Mesenteric fat pad (tissue), 1 donor: ENCODE measurements at regions not wholly inside any gene's neighbourhood (a gene's known extent, or its start where the extent isn't known, plus 50 kb on each side); places are given as distances from the start of the nearest gene placed in this dataset.
"Not testable (repeated sequence)": the region's sequence is repeated elsewhere in the genome, so short reads cannot be mapped to it uniquely, and the experiment has no call there.

Experiments used
- DNase-seq: peaks from one replicate; pipeline ENCODE4 v3.0.0-alpha.2; 2020; ENCODE audit warnings: low spot score
- donor health status: DM: yes; HTN: yes; CAD: no.

DNA sequence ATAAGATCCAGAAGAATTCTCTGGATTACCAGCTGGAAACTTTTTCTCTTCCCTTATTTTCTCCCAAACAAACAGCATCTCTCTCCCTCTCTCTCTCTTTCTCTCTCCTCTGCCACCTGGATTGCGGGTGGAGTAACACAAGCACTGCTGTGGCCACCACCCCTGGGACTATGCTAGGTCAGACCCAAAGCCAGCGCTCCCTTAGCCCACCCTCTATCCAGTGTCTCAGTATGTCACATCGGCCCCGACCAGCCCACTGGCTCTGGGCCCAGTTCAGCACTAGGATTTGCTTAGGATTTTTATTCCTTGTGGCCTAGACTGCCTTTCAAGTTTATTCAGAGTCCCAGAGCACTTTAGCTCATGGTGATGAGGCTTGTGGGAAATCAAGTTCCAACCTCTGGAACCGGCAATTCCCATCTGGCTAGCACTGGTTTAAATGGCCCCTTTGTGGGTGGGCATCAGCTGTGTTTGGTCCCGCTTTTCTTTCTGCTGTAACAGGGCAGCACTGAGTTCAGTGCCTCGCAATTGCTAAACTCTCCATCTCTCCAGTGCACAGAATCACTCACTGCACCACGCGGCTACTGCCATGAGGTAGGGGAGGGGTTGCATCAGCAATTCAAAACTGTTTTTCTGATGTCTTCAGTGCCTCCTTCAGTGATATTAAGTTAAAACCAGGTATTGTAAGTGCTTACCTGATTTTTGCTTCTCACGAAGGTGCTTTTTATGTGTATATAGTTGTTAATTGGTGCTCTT lies 1623.1 kb downstream of the SLITRK5 start:
- no peak for DNase-seq

DNA sequence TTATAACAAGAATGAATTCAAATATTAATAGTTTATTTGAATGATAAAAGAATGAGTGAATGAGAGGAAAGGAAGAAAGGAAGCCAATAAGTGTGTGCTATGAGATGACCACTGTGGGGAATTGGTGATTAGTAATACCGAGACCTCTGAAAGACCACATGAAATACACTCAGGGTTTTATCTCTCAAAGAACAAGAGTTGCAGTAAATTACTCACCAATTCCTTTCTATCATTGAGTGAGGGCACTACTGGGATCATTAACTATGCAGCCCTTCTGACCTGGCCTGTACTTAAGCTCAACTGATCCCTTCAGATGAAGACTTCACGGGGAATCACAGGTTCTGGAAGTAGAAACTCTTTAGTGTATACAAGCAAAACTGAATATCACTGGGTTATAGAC lies 1636.1 kb downstream of the SLITRK5 start:
- DNase-seq, result no peak

- no peak for DNase-seq
Measured at GRCh38 chr13:89310943-89311672, 1639.9 kb downstream of the SLITRK5 start.

DNA sequence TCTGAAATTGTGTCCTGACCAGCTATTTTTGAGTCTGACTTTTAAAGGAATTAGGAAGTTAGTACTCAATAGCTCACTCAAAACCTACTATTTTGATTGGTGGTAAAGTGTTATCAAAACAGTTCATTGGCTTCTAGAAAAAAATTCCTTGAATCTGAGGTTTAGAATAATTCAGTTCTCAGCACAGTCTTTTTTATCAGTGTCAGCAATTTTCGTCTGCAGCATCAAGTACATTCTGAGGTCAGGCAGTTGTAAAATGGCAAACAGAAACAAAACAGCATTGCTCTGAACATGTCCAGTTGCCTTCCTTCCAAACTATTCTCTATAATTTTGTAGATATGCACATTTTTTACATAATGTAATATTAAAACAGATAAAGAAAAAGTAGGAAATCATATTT lies 1644.1 kb downstream of the SLITRK5 start:
- no peak for DNase-seq

GRCh38 chr13:89322466-89322865 lies 1651.3 kb downstream of the SLITRK5 start:
- DNase-seq, result no peak

DNA sequence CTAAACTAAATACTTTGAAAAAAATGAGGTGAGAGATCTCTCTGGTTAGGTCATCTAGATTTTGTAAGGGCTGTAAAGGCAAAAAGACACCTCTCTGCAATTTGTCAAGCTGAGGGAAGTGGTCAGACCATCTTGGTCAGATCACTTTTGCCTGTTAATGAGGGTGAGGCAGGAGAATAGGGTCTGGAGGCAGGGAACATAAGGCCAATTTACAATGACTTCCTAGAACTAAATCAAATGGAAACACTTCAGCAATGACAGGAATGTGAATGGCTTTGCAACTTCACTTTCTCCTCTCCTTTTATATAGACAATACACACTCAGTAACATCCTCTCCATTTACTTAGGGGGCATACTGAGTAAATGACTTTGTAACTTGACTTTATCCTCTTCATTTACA lies 1653.4 kb downstream of the SLITRK5 start:
- no peak for DNase-seq

GRCh38 chr13:89343165-89343564 lies 1672.0 kb downstream of the SLITRK5 start:
- no peak for DNase-seq

DNA sequence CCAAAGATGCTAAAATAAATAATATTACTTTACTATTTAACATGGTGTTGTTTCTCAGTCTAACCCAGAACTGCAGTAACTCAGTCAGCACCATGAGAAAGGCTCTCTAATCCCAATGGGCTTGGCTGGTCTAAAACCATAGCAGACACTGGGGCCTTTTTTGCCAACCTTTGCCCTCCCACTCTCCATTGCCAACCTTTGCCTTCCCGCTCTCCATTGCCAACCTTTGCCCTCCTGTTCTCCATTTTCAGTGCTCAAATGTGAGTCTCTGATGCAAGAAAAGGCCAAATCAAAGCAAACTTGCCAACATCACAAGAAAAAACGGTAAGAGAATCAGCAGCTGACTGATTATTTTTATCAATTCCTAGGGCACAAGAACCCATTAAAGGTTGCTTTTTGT lies 1681.2 kb downstream of the SLITRK5 start:
- DNase-seq, result no peak

GRCh38 chr13:89361909-89362308 lies 1690.7 kb downstream of the SLITRK5 start:
- DNase-seq, result no peak

- DNase-seq, result no peak
Measured at GRCh38 chr13:89363144-89363543, 1692.0 kb downstream of the SLITRK5 start.

DNA sequence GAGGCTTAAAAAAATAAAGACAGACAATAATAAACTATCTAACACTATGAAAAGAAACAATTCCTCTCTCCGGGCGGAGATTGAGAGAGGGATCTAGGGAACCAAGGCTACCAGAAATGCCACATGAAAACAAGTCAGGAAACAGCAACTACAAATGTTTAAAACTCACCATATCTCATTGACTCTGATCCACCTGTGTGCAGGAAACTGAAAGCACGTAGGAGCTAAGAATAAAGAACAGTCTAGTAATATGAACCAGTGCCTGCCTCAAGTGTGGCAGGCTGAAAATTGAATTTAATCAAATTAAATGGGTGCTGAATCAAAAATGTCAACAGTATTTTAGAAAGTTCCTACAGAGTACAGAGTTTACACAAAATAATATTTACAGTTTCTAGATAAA lies 1701.0 kb downstream of the SLITRK5 start:
- DNase-seq, result no peak

- DNase-seq, result no peak
Measured at GRCh38 chr13:89375839-89376238, 1704.7 kb downstream of the SLITRK5 start.

- no peak for DNase-seq
Measured at GRCh38 chr13:89380101-89380500, 1708.9 kb downstream of the SLITRK5 start.

GRCh38 chr13:89382981-89383380 lies 1711.8 kb downstream of the SLITRK5 start:
- DNase-seq, result no peak

DNA sequence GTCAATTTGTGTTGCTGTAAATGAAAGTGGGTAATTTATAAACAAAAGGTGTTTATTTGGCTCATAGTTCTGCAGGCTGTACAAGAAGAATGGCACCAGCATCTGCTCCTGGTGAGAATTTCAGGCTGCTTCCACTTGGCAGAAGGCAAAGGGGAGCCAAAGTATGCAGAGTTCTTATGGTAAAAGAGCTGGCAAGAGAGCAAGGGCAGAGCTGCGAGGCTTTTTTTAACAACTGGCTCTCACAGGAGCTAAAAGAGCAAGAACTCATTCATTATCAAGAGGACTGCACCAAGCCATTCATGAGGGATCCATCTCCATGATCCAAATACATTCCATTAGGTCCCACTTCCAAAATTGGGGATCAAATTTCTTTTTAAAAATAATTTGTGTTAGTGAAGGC lies 1712.7 kb downstream of the SLITRK5 start:
- DNase-seq, result no peak

GRCh38 chr13:89393758-89394304 lies 1722.7 kb downstream of the SLITRK5 start:
- no peak for DNase-seq

DNA sequence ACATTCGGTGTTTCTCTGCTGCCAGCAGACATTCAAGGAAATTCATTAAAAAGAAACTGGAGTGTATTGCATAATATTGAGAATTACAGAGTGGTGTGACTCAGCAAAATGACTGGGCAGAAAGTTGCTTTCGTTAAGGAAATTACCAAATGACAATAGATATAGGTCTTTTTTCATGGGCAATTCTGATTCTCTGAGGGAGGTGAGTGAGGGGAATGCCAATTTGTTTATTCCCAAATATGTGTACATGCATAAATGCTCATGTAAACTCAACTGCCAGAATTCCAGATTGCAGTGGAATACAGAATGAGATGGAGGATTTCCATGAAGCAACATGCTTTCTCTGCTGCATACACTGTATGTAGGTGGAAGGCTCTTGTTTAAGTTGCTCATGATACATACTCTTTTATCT lies 1730.1 kb downstream of the SLITRK5 start:
- DNase-seq, result no peak

DNA sequence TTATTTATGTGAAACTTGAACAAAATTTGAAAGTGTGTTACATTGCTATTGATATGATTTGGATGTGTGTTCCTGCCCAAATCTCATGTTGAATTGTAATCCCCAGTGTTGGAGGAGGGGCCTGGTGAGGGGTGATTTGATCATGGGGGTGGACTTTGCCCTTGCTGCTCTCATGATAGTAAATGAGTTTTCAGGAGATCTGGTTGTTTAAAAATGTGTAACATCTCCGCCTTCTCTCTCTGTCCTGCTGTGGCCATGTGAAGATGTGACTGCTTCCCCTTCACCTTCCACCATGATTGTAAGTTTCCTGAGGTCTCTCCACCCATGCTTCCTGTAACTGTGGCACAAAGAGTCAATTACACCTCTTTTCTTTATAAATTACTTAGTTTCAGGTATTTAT lies 1731.0 kb downstream of the SLITRK5 start:
- DNase-seq, result no peak

GRCh38 chr13:89406096-89406495 lies 1734.9 kb downstream of the SLITRK5 start:
- DNase-seq, result not testable (repeated sequence)

DNA sequence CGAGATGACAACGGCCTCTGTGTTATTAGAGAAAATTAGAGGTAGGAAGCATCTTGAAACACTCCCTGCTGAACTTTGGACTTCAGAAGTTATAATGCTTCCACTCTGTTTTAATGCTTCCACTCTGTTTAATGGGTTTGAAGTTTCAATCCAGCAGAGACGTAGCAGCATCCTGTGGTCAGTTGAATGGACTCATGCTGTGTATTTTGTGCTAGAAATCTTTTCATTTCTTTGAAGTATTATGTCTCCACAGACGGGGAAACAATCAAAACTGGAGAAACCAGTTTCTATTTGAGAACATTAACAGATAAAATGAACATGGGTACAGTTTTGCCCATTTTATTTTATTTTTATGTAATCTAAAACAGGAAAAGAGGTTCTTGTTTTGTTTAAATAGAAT lies 1736.2 kb downstream of the SLITRK5 start:
- no peak for DNase-seq

- no peak for DNase-seq
Measured at GRCh38 chr13:89432997-89433396, 1761.8 kb downstream of the SLITRK5 start.

GRCh38 chr13:89434624-89435023 lies 1763.5 kb downstream of the SLITRK5 start:
- not testable (repeated sequence) for DNase-seq

DNA sequence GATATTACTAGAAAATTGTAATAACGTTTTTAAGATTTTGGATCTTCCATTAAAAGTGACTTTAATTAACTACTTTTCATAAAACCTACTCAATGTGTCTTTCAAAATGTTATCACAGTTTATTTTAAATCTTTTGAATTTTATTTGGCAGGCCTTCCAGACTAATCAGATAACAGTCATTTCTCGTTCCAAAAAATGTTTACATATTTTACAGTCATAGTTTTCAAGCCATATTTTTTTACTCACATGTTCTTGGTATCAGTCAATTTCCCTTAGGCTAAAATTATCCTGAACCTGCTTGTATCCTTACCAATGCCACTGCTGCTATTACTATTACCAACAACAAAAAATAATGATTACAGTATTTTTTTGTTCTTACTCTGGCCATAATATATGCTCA lies 1783.5 kb downstream of the SLITRK5 start:
- DNase-seq, result no peak
